ENCODE measurements at regions not wholly inside any gene's neighbourhood (a gene's known extent, or its start where the extent isn't known, plus 50 kb on each side); places are given as distances from the start of the nearest gene placed in this dataset.

GRCh38 chr20:53660078-53660909 lies 66.7 kb upstream of the ZNF217 start:
- TF ChIP-seq CTCF (IDR thresholded peaks at IDR 0.05; ENCODE audit: low read depth, low read length) = no peak
- DNase-seq (ENCODE audit: extremely low read depth, low read depth) = no peak

GRCh38 chr20:53658973-53659372 lies 65.3 kb upstream of the ZNF217 start:
- TF ChIP-seq CTCF (IDR thresholded peaks at IDR 0.05; ENCODE audit: low read depth, low read length) = no peak
- no peak for DNase-seq (ENCODE audit: extremely low read depth, low read depth)

GRCh38 chr20:53658322-53658721 lies 64.7 kb upstream of the ZNF217 start:
- no peak for DNase-seq (ENCODE audit: extremely low read depth, low read depth)
- TF ChIP-seq CTCF (IDR thresholded peaks at IDR 0.05; ENCODE audit: low read depth, low read length) = no peak

GRCh38 chr20:53657732-53658131 lies 64.1 kb upstream of the ZNF217 start:
- TF ChIP-seq CTCF (IDR thresholded peaks at IDR 0.05; ENCODE audit: low read depth, low read length) = no peak
- DNase-seq (ENCODE audit: extremely low read depth, low read depth) = no peak

GRCh38 chr20:53657279-53657678 lies 63.6 kb upstream of the ZNF217 start:
- no peak for DNase-seq (ENCODE audit: extremely low read depth, low read depth)
- no peak for TF ChIP-seq CTCF (IDR thresholded peaks at IDR 0.05; ENCODE audit: low read depth, low read length)

- DNase-seq (ENCODE audit: extremely low read depth, low read depth) = peak; percentile 44
- no peak for TF ChIP-seq CTCF (IDR thresholded peaks at IDR 0.05; ENCODE audit: low read depth, low read length)
These were observed 62.9 kb upstream of the ZNF217 start for GRCh38 chr20:53656293-53657202.
